SK-N-SH (cell line): ENCODE measurements at regions not wholly inside any gene's neighbourhood (a gene's known extent, or its start where the extent isn't known, plus 50 kb on each side); places are given as distances from the start of the nearest gene placed in this dataset.
"Not testable (repeated sequence)": the region's sequence is repeated elsewhere in the genome, so short reads cannot be mapped to it uniquely, and the experiment has no call there.

ENCODE experiments used
- EP300 ChIP-seq, 2 experiments: IDR thresholded peaks; 2 replicates each; pipeline versions ENCODE4 v1.4.0 to v1.6.1; 2012; ENCODE audit warnings: borderline replicate concordance in 1 of 2, low read depth in 1 of 2, low read length in 1 of 2
- TF ChIP-seq, protein P1 (sequence below): fragments of 150-350 bp; IDR thresholded peaks from 2 replicates; pipeline ENCODE4 v1.6.1; 2016; ENCODE audit warnings: mild to moderate bottlenecking, low read depth, low read length
- TF ChIP-seq, protein P2 (sequence below): fragments of 200-600 bp; sonication (generic); IDR thresholded peaks from 2 replicates; pipeline ENCODE4 v1.6.1; 2017; ENCODE audit warnings: antibody characterized with exemption, mild to moderate bottlenecking, moderate library complexity

DNA sequence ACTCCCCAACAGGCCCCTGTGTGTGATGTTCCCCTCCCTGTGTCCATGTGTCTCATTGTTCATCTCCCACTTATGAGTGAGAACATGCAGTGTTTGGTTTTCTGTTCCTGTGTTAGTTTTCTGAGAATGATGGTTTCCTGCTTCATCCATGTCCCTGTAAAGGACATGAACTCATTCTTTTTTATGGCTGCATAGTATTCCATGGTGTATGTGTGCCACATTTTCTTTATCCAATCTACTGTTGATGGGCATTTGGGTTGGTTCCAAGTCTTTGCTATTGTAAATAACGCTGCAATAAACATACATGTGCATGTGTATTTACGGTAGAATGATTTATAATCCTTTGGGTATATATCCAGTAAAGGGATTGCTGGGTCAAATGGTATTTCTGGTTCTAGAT lies 72.7 kb upstream of the GNG12 start:
- not testable (repeated sequence) for TF ChIP-seq EP300 (IDR thresholded peaks at IDR 0.05; ENCODE audit: borderline replicate concordance in 1 of 2, low read depth in 1 of 2, low read length in 1 of 2)
- TF ChIP-seq, protein P1, sequence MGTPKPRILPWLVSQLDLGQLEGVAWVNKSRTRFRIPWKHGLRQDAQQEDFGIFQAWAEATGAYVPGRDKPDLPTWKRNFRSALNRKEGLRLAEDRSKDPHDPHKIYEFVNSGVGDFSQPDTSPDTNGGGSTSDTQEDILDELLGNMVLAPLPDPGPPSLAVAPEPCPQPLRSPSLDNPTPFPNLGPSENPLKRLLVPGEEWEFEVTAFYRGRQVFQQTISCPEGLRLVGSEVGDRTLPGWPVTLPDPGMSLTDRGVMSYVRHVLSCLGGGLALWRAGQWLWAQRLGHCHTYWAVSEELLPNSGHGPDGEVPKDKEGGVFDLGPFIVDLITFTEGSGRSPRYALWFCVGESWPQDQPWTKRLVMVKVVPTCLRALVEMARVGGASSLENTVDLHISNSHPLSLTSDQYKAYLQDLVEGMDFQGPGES = not testable (repeated sequence)
- TF ChIP-seq, protein P2, sequence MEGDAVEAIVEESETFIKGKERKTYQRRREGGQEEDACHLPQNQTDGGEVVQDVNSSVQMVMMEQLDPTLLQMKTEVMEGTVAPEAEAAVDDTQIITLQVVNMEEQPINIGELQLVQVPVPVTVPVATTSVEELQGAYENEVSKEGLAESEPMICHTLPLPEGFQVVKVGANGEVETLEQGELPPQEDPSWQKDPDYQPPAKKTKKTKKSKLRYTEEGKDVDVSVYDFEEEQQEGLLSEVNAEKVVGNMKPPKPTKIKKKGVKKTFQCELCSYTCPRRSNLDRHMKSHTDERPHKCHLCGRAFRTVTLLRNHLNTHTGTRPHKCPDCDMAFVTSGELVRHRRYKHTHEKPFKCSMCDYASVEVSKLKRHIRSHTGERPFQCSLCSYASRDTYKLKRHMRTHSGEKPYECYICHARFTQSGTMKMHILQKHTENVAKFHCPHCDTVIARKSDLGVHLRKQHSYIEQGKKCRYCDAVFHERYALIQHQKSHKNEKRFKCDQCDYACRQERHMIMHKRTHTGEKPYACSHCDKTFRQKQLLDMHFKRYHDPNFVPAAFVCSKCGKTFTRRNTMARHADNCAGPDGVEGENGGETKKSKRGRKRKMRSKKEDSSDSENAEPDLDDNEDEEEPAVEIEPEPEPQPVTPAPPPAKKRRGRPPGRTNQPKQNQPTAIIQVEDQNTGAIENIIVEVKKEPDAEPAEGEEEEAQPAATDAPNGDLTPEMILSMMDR = not testable (repeated sequence)
